Stomach (tissue), 4 donors: ENCODE measurements at regions not wholly inside any gene's neighbourhood (a gene's known extent, or its start where the extent isn't known, plus 50 kb on each side); places are given as distances from the start of the nearest gene placed in this dataset.

Source experiments
- EP300 ChIP-seq: sonication (generic); formaldehyde crosslinking; IDR thresholded peaks from one replicate; pipeline ENCODE4 v1.6.1; 2017; ENCODE audit warnings: antibody characterized with exemption
- POLR2A ChIP-seq, 4 donors: fragments of 450-650 bp; IDR thresholded peaks; one replicate each; pipeline ENCODE4 v1.6.1; 2016; ENCODE audit warnings: antibody characterized with exemption in 4 of 4, control low read depth in 2 of 4, mild to moderate bottlenecking in 1 of 4, moderate library complexity in 1 of 4
- TF ChIP-seq, protein P1 (sequence below), 7 experiments: fragments of 450-650 bp in 4 of 7; fragments of 200-600 bp in 3 of 7; sonication (generic) in 3 of 7; IDR thresholded peaks; one replicate each; pipeline ENCODE4 v1.5.1; 2016 to 2019; ENCODE audit warnings: antibody characterized with exemption in 7 of 7, control low read depth in 2 of 7, mild to moderate bottlenecking in 1 of 7

DNA sequence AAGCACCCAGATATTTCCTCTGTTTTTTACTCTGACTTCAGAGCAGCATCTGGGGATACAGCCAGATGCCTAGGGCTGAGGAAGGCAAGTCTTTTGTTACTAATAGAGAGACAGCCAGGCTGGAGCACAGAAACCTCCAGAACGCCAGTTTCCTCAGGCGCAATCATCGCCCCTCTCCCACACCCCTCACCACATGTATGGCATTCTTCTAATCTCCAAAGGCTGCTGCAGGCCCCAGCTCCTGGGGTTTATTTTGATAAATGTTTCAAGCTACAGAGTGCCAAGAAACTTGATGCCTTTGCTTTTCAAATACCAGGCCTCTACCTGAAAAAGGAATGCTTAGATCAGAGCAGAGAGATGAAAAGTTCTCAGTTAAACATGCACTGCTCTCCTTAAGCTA is 283.6 kb downstream of the RBM43 start:
- TF ChIP-seq POLR2A (IDR thresholded peaks at IDR 0.05) (no peak), EP300 (no peak)
- TF ChIP-seq, protein P1, sequence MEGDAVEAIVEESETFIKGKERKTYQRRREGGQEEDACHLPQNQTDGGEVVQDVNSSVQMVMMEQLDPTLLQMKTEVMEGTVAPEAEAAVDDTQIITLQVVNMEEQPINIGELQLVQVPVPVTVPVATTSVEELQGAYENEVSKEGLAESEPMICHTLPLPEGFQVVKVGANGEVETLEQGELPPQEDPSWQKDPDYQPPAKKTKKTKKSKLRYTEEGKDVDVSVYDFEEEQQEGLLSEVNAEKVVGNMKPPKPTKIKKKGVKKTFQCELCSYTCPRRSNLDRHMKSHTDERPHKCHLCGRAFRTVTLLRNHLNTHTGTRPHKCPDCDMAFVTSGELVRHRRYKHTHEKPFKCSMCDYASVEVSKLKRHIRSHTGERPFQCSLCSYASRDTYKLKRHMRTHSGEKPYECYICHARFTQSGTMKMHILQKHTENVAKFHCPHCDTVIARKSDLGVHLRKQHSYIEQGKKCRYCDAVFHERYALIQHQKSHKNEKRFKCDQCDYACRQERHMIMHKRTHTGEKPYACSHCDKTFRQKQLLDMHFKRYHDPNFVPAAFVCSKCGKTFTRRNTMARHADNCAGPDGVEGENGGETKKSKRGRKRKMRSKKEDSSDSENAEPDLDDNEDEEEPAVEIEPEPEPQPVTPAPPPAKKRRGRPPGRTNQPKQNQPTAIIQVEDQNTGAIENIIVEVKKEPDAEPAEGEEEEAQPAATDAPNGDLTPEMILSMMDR (IDR thresholded peaks at IDR 0.05): no peak
